GM13977 (cell line): ENCODE measurements at regions not wholly inside any gene's neighbourhood (a gene's known extent, or its start where the extent isn't known, plus 50 kb on each side); places are given as distances from the start of the nearest gene placed in this dataset.

Experiments
- DNase-seq: peaks from one replicate; pipeline ENCODE4 v3.0.0; 2012; ENCODE audit warnings: low spot score
- CTCF ChIP-seq: IDR thresholded peaks from 2 replicates; pipeline ENCODE4 v1.5.1; 2012; ENCODE audit warnings: mild to moderate bottlenecking, control low read depth; ENCODE audit not compliant: insufficient read depth; ENCODE audit errors: extremely low read depth, missing control alignments
- in situ Hi-C: fragments of 300-500 bp; cut with MboI; formaldehyde crosslinking; loops from one replicate; pipeline ENCODE4 v1.12.0; 2022; ENCODE audit warnings: low sequenced_read_pairs, low pct_unique_long_range_greater_than_20kb, mixed read lengths, inconsistent platforms; ENCODE audit not compliant: unreplicated experiment

- TF ChIP-seq CTCF, result no peak
- in situ Hi-C loops, result no loop called here
- DNase-seq, result no peak
Observed at GRCh38 chr10:131810805-131811629, 89.8 kb upstream of the PPP2R2D start.

- no peak for TF ChIP-seq CTCF
- in situ Hi-C loops, result no loop called here
- DNase-seq, result no peak
Observed at GRCh38 chr10:131811630-131812403, 89.0 kb upstream of the PPP2R2D start.

- DNase-seq, result no peak
- no peak for TF ChIP-seq CTCF
- in situ Hi-C loops, result no loop called here
Observed at GRCh38 chr10:131812736-131813604, 87.8 kb upstream of the PPP2R2D start.

- no peak for TF ChIP-seq CTCF
- DNase-seq, result no peak
- in situ Hi-C loops, result no loop called here
Observed at GRCh38 chr10:131814567-131815265, 86.1 kb upstream of the PPP2R2D start.

GRCh38 chr10:131815266-131816156 is 85.3 kb upstream of the PPP2R2D start:
- in situ Hi-C loops, result no loop called here
- TF ChIP-seq CTCF, result no peak
- no peak for DNase-seq
